Cardiac fibroblast (primary cell): ENCODE measurements at regions not wholly inside any gene's neighbourhood (a gene's known extent, or its start where the extent isn't known, plus 50 kb on each side); places are given as distances from the start of the nearest gene placed in this dataset.

Source experiments
- DNase-seq, 2 donors: peaks; one replicate each; pipeline versions ENCODE4 v3.0.0 to v3.0.0-alpha.2; 2010; ENCODE audit warnings: low read depth in 2 of 2
- H3K4me3 ChIP-seq, 2 donors: replicated peaks in 1 of 2; 1 replicate in 1 of 2; 2 replicates in 1 of 2; pipeline ENCODE4 v1.5.1; 2011; ENCODE audit warnings: low read depth in 2 of 2, low read length in 2 of 2, mild to moderate bottlenecking in 2 of 2, moderate library complexity in 1 of 2
- CTCF ChIP-seq: IDR thresholded peaks from one replicate; pipeline ENCODE4 v1.5.1; 2011; ENCODE audit warnings: low read depth, mild to moderate bottlenecking, low read length, inconsistent platforms

- no peak for TF ChIP-seq CTCF
- no peak overlapping the region for H3K4me3 ChIP-seq
- no peak for DNase-seq
Measured at GRCh38 chr10:26914898-26915297, 54.1 kb upstream of the ABI1 start.

- no peak for DNase-seq
- TF ChIP-seq CTCF, result no peak
- H3K4me3 ChIP-seq, result no peak overlapping the region
Measured at GRCh38 chr10:26911811-26912461, 51.2 kb upstream of the ABI1 start.
